Gastrocnemius medialis (tissue), 4 donors: ENCODE measurements at regions not wholly inside any gene's neighbourhood (a gene's known extent, or its start where the extent isn't known, plus 50 kb on each side); places are given as distances from the start of the nearest gene placed in this dataset.

Experiments
- POLR2A ChIP-seq, 2 donors: fragments of 450-650 bp; IDR thresholded peaks; one replicate each; pipeline ENCODE4 v1.6.1; 2017; ENCODE audit warnings: antibody characterized with exemption in 2 of 2, mild to moderate bottlenecking in 2 of 2, moderate library complexity in 2 of 2
- TF ChIP-seq, protein P1 (sequence below), 5 experiments: fragments of 450-650 bp in 3 of 5; fragments of 200-600 bp in 2 of 5; sonication (generic) in 2 of 5; IDR thresholded peaks in 4 of 5; conservative IDR thresholded peaks in 1 of 5; 1 replicate in 4 of 5; 2 replicates in 1 of 5; pipeline ENCODE4 v1.5.1; 2016 to 2019; ENCODE audit warnings: antibody characterized with exemption in 5 of 5, mild to moderate bottlenecking in 3 of 5, moderate library complexity in 3 of 5

DNA sequence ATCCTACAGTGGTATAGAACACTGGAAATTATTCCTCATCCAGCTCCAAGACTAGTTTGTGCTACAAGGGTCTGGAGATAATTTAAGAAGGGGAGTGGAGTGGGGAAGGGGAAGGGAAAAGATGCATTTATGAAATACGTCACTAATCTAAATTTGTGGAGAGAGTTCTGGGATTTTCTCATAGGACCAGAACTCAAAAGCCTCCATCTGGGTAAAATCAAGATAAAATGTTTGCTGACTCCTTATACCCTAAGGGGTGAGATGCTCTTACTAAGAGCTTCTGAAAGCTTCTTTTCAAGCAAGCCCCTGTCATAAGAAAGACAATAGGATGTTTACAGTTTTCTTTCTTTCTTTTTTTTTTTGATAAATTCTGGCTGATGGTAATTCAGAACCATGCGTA lies 88.5 kb upstream of the RBMS1 start:
- TF ChIP-seq, protein P1, sequence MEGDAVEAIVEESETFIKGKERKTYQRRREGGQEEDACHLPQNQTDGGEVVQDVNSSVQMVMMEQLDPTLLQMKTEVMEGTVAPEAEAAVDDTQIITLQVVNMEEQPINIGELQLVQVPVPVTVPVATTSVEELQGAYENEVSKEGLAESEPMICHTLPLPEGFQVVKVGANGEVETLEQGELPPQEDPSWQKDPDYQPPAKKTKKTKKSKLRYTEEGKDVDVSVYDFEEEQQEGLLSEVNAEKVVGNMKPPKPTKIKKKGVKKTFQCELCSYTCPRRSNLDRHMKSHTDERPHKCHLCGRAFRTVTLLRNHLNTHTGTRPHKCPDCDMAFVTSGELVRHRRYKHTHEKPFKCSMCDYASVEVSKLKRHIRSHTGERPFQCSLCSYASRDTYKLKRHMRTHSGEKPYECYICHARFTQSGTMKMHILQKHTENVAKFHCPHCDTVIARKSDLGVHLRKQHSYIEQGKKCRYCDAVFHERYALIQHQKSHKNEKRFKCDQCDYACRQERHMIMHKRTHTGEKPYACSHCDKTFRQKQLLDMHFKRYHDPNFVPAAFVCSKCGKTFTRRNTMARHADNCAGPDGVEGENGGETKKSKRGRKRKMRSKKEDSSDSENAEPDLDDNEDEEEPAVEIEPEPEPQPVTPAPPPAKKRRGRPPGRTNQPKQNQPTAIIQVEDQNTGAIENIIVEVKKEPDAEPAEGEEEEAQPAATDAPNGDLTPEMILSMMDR (IDR thresholded peaks at IDR 0.05 in 4 of 5, conservative IDR thresholded peaks at IDR 0.05 in 1 of 5) = no peak
- TF ChIP-seq POLR2A (IDR thresholded peaks at IDR 0.05) = no peak
